IPS DF 19.7 (cell line): ENCODE measurements at regions not wholly inside any gene's neighbourhood (a gene's known extent, or its start where the extent isn't known, plus 50 kb on each side); places are given as distances from the start of the nearest gene placed in this dataset.
"Not testable (repeated sequence)": the region's sequence is repeated elsewhere in the genome, so short reads cannot be mapped to it uniquely, and the experiment has no call there.

Source experiments
- DNase-seq: peaks from one replicate; pipeline ENCODE4 v3.0.0-alpha.2; 2013; ENCODE audit warnings: low read depth, low spot score

- no peak for DNase-seq
Measured at GRCh38 chr21:20258542-20258941, 739.7 kb upstream of the NCAM2 start.

GRCh38 chr21:20259031-20259867 is 739.0 kb upstream of the NCAM2 start:
- DNase-seq = no peak

GRCh38 chr21:20260124-20260523 is 738.1 kb upstream of the NCAM2 start:
- DNase-seq = no peak

- no peak for DNase-seq
Measured at GRCh38 chr21:20261364-20261763, 736.8 kb upstream of the NCAM2 start.

GRCh38 chr21:20265707-20266440 is 732.3 kb upstream of the NCAM2 start:
- DNase-seq = no peak

GRCh38 chr21:20266441-20266710 is 731.8 kb upstream of the NCAM2 start:
- no peak for DNase-seq

- DNase-seq = no peak
Measured at GRCh38 chr21:20270365-20271055, 727.7 kb upstream of the NCAM2 start.

- DNase-seq = no peak
Measured at GRCh38 chr21:20272791-20273362, 725.3 kb upstream of the NCAM2 start.

GRCh38 chr21:20276377-20276776 is 721.8 kb upstream of the NCAM2 start:
- DNase-seq = no peak

- DNase-seq = no peak
Measured at GRCh38 chr21:20276954-20277353, 721.3 kb upstream of the NCAM2 start.

- DNase-seq = no peak
Measured at GRCh38 chr21:20283836-20284235, 714.4 kb upstream of the NCAM2 start.

GRCh38 chr21:20292280-20292679 is 705.9 kb upstream of the NCAM2 start:
- no peak for DNase-seq

GRCh38 chr21:20292854-20293253 is 705.4 kb upstream of the NCAM2 start:
- not testable (repeated sequence) for DNase-seq

- no peak for DNase-seq
Measured at GRCh38 chr21:20301395-20301794, 696.8 kb upstream of the NCAM2 start.

- DNase-seq = no peak
Measured at GRCh38 chr21:20302084-20302483, 696.1 kb upstream of the NCAM2 start.

GRCh38 chr21:20306836-20307235 is 691.4 kb upstream of the NCAM2 start:
- no peak for DNase-seq

- DNase-seq = no peak
Measured at GRCh38 chr21:20308586-20309315, 689.5 kb upstream of the NCAM2 start.

- DNase-seq = no peak
Measured at GRCh38 chr21:20311234-20311787, 686.9 kb upstream of the NCAM2 start.

GRCh38 chr21:20313013-20313412 is 685.2 kb upstream of the NCAM2 start:
- DNase-seq = no peak

GRCh38 chr21:20315042-20315441 is 683.2 kb upstream of the NCAM2 start:
- no peak for DNase-seq

- DNase-seq = no peak
Measured at GRCh38 chr21:20329636-20330035, 668.6 kb upstream of the NCAM2 start.
